GM12891 (cell line): ENCODE measurements at regions not wholly inside any gene's neighbourhood (a gene's known extent, or its start where the extent isn't known, plus 50 kb on each side); places are given as distances from the start of the nearest gene placed in this dataset.

Experiments
- PAX5 ChIP-seq: IDR thresholded peaks from 2 replicates; pipeline ENCODE4 v1.6.1; 2011; ENCODE audit warnings: low read length, moderate library complexity, mild to moderate bottlenecking; ENCODE audit not compliant: insufficient read depth, severe bottlenecking
- POLR2A ChIP-seq: IDR thresholded peaks from 2 replicates; pipeline ENCODE4 v1.6.1; 2011; ENCODE audit warnings: low read depth, low read length, control low read depth
- POLR2AphosphoS5 ChIP-seq: IDR thresholded peaks from 2 replicates; pipeline ENCODE4 v1.6.1; 2011; ENCODE audit warnings: low read depth, low read length, control low read depth
- POU2F2 ChIP-seq: IDR thresholded peaks from 2 replicates; pipeline ENCODE4 v1.6.1; 2011; ENCODE audit warnings: low read depth, mild to moderate bottlenecking, control low read depth, low read length, moderate library complexity
- SPI1 ChIP-seq: IDR thresholded peaks from 2 replicates; pipeline ENCODE4 v1.6.1; 2011; ENCODE audit warnings: low read depth, low read length, control low read depth
- TAF1 ChIP-seq: IDR thresholded peaks from 2 replicates; pipeline ENCODE4 v1.6.1; 2011; ENCODE audit warnings: low read depth, low read length, control low read depth

DNA sequence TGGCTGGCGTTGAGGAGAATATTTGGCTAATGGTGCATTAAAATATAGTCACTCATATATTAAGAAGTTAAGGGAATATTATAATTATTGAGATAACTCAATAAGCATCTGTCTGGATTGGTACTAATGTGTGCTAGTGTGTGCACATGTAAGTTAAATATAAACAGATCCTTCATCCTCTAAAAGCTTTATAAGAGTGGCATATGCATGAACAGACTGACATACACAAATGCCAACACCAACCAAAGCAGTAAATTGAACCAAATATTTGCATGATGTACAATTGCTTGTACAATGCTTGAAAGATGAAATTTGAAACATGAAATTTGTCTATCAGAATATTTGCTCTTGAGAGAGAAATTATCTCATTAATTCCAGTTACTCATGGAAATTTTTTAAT, 344.9 kb downstream of the ADGRL2 start:
- no peak for TF ChIP-seq POLR2A
- TF ChIP-seq TAF1: no peak
- TF ChIP-seq POLR2AphosphoS5: no peak
- TF ChIP-seq SPI1: no peak
- no peak for TF ChIP-seq PAX5
- TF ChIP-seq POU2F2: no peak
